ENCODE measurements at regions not wholly inside any gene's neighbourhood (a gene's known extent, or its start where the extent isn't known, plus 50 kb on each side); places are given as distances from the start of the nearest gene placed in this dataset.

DNA sequence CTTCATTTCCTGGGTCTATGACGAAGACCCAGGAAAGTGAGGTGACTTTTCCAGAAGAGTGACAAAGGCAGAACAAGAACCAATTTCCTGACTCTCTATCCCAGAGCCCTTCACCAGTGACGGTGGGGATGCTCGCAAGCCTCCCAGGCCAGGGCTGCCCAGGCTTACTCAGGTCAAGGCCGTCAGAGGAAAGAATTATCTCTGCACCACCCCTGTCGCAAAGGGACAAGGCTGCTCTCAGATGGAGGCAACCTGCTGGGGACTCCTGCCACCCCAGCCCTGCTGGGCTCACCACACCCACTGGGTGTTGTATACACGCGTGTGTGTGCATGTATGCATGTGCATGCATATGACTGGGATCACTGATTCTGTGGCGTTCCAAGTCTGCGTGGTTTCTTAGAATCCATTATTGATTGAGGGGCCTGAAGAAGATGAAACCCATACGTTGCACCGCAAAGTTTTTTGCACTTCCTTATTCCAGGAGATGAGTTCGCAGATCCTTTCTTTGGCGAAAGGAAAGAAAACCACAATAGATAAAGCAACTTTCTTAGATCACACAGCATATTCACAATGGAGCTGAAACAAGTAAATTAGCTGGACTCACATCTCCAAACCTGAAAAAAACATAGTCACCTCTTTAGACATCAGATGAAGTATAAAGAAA is 255.8 kb downstream of the RHOU start:
- TF ChIP-seq, protein P1, sequence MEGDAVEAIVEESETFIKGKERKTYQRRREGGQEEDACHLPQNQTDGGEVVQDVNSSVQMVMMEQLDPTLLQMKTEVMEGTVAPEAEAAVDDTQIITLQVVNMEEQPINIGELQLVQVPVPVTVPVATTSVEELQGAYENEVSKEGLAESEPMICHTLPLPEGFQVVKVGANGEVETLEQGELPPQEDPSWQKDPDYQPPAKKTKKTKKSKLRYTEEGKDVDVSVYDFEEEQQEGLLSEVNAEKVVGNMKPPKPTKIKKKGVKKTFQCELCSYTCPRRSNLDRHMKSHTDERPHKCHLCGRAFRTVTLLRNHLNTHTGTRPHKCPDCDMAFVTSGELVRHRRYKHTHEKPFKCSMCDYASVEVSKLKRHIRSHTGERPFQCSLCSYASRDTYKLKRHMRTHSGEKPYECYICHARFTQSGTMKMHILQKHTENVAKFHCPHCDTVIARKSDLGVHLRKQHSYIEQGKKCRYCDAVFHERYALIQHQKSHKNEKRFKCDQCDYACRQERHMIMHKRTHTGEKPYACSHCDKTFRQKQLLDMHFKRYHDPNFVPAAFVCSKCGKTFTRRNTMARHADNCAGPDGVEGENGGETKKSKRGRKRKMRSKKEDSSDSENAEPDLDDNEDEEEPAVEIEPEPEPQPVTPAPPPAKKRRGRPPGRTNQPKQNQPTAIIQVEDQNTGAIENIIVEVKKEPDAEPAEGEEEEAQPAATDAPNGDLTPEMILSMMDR (IDR thresholded peaks at IDR 0.05): no peak
- TF ChIP-seq POLR2AphosphoS5 (IDR thresholded peaks at IDR 0.05): no peak
- no peak for TF ChIP-seq POLR2A (IDR thresholded peaks at IDR 0.05)
- no peak for TF ChIP-seq EP300 (IDR thresholded peaks at IDR 0.05)

Measured in upper lobe of left lung (tissue), 4 donors.